Panc1 (cell line): ENCODE measurements at regions not wholly inside any gene's neighbourhood (a gene's known extent, or its start where the extent isn't known, plus 50 kb on each side); places are given as distances from the start of the nearest gene placed in this dataset.

ENCODE experiments used
- ATAC-seq: fragments of 200-7000 bp; cut with Tn5 transposase; 2 replicates; pipeline ENCODE4 v1.9.1; 2020; ENCODE audit warnings: mild to moderate bottlenecking, moderate library complexity
- BruUV-seq: library from RNA; stranded (reverse); fragments of 400-500 nt; replicated peaks from 2 replicates; lab custom pipeline; 2021; lab: Mats Ljungman, UMichigan
- CTCF ChIA-PET: fragments of 300-600 bp; sonication (Branson Sonifier 250); formaldehyde crosslinking; loops from one replicate; lab custom pipeline; 2022; ENCODE audit warnings: antibody characterized with exemption; lab: Charles Lee
- POLR2A ChIA-PET: fragments of 300-600 bp; sonication (Branson Sonifier 250); formaldehyde crosslinking; loops from one replicate; lab custom pipeline; 2022; ENCODE audit warnings: antibody characterized with exemption; lab: Charles Lee
- DNase-seq: peaks from one replicate; pipeline ENCODE4 v3.0.0-alpha.2; 2010; ENCODE audit warnings: low read depth, low spot score
- H3K27ac ChIP-seq: 2 replicates; pipeline ENCODE4 v1.5.1; 2011; ENCODE audit warnings: mild to moderate bottlenecking, low read length, inconsistent platforms
- H3K27me3 ChIP-seq: fragments of 200-500 bp; sonication (Bioruptor generic); 2 replicates; pipeline ENCODE4 v1.6.0; 2014; ENCODE audit warnings: low read length, inconsistent platforms; ENCODE audit not compliant: control insufficient read depth, insufficient read depth
- H3K36me3 ChIP-seq: fragments of 200-500 bp; sonication (Bioruptor generic); 2 replicates; pipeline ENCODE4 v1.5.1; 2014; ENCODE audit warnings: inconsistent platforms, mild to moderate bottlenecking, low read length, moderate library complexity; ENCODE audit not compliant: control insufficient read depth, insufficient read depth
- H3K4me1 ChIP-seq: 2 replicates; pipeline ENCODE4 v1.5.1; 2011; ENCODE audit warnings: inconsistent platforms, mild to moderate bottlenecking, low read length, moderate library complexity; ENCODE audit not compliant: control insufficient read depth, insufficient read depth
- H3K4me3 ChIP-seq, 2 experiments: 2 replicates each; pipeline ENCODE4 v1.5.1; 2011 to 2012; ENCODE audit warnings: low read depth in 2 of 2, low read length in 2 of 2, mild to moderate bottlenecking in 2 of 2, inconsistent platforms in 1 of 2, moderate library complexity in 1 of 2
- H3K9me3 ChIP-seq: fragments of 200-500 bp; sonication (Bioruptor generic); 2 replicates; pipeline ENCODE4 v1.5.1; 2014; ENCODE audit warnings: low read depth, mild to moderate bottlenecking, inconsistent platforms, low read length, moderate library complexity; ENCODE audit not compliant: control insufficient read depth, insufficient read depth
- POLR2AphosphoS5 ChIP-seq: IDR thresholded peaks from 2 replicates; pipeline ENCODE4 v1.6.1; 2012; ENCODE audit warnings: mild to moderate bottlenecking, low read depth, low read length, moderate library complexity
- REST ChIP-seq, 2 experiments: IDR thresholded peaks; 2 replicates each; pipeline ENCODE4 v1.6.1; 2011 to 2012; ENCODE audit warnings: low read depth in 2 of 2, control low read depth in 1 of 2, low read length in 1 of 2, mild to moderate bottlenecking in 1 of 2, moderate library complexity in 1 of 2; ENCODE audit not compliant: insufficient read depth in 1 of 2
- SIN3A ChIP-seq: IDR thresholded peaks from 2 replicates; pipeline ENCODE4 v1.6.1; 2012; ENCODE audit warnings: low read depth, mild to moderate bottlenecking, low read length, moderate library complexity, borderline replicate concordance; ENCODE audit not compliant: insufficient read depth
- TCF7L2 ChIP-seq: IDR thresholded peaks from 2 replicates; pipeline ENCODE4 v1.6.1; 2011; ENCODE audit warnings: mild to moderate bottlenecking, low read depth, low read length, inconsistent platforms
- in situ Hi-C: cut with HindIII; loops from 2 replicates; pipeline ENCODE4 v1.10.0; 2016; ENCODE audit warnings: low sequenced_read_pairs, low pct_unique_long_range_greater_than_20kb
- intact Hi-C: fragments of 100-400 bp; cut with micrococcal nuclease; formaldehyde crosslinking; loops from one replicate; pipeline ENCODE4 v1.10.0; 2022; ENCODE audit not compliant: unreplicated experiment
- TF ChIP-seq, protein P1 (sequence below): fragments of 450-650 bp; IDR thresholded peaks from 2 replicates; pipeline ENCODE4 v1.5.1; 2017; ENCODE audit warnings: mild to moderate bottlenecking

DNA sequence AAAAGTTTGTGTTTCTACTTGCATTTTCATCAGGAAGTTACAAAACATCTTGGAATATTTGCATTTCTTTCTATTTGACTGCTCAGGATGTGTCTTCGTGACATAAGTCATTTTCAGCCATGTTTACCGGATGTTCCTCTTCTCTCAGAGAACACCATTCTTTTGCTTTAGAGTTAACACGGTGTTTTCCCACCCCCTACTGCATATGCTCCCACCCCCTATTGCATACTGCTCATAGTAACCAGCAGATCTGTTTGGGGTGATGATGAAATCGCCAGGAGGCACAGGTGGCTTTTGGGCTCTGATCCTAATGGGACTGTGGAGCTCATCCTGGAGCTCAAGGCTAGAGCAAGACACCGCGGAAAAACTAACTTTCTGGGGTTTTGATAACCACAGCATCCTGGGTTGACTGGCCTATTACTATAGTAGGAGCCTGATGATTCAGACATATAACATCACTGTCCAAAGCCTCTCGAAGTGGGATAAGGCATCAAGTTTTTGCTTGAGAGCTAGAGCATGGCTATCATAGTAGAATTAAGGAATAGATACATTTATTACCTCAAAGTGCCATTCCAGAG, 65.1 kb upstream of the BET1 start:
- no TSS peak for BruUV-seq
- TF ChIP-seq REST (IDR thresholded peaks at IDR 0.05; ENCODE audit: insufficient read depth in 1 of 2, low read depth in 2 of 2, low read length in 1 of 2) (no peak), TCF7L2 (no peak), SIN3A (no peak), POLR2AphosphoS5 (no peak)
- TF ChIP-seq, protein P1, sequence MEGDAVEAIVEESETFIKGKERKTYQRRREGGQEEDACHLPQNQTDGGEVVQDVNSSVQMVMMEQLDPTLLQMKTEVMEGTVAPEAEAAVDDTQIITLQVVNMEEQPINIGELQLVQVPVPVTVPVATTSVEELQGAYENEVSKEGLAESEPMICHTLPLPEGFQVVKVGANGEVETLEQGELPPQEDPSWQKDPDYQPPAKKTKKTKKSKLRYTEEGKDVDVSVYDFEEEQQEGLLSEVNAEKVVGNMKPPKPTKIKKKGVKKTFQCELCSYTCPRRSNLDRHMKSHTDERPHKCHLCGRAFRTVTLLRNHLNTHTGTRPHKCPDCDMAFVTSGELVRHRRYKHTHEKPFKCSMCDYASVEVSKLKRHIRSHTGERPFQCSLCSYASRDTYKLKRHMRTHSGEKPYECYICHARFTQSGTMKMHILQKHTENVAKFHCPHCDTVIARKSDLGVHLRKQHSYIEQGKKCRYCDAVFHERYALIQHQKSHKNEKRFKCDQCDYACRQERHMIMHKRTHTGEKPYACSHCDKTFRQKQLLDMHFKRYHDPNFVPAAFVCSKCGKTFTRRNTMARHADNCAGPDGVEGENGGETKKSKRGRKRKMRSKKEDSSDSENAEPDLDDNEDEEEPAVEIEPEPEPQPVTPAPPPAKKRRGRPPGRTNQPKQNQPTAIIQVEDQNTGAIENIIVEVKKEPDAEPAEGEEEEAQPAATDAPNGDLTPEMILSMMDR: no peak
- ATAC-seq (no peak), DNase-seq (no peak)
- Histone ChIP-seq H3K4me3 (no peak overlapping the region), H3K4me1 (no peaks in the 10 kb centered on the region), H3K27me3 (no peaks in the 10 kb centered on the region; the same call in 1 of the 2 replicates), H3K9me3 (no peaks in the 10 kb centered on the region), H3K36me3 (no peaks in the 10 kb centered on the region), H3K27ac (no peak overlapping the region)
- ChIA-PET POLR2A (no interaction called here), CTCF (no interaction called here)
- in situ Hi-C loops (no loop called here), intact Hi-C loops (no loop called here)

DNA sequence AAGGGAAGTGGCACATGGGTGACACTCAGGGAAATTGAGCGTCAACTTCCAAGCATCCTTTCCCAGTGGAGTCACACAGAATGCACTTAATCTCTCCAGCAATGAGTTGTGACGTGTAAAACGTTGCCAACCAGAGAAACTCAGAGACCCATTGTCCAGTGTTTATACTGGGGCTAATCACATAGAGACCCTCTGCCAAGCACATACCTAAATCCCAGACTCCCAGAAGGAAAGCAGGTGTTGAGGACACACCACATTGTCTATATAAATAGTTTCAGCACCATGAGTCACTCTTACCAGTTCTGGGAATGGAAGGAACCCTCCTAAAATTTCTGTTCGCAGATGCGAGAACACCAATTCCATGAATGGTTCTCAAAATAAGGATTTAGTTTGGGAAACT, 76.4 kb upstream of the BET1 start:
- Histone ChIP-seq H3K36me3 (no peaks in the 10 kb centered on the region), H3K27me3 (no peaks in the 10 kb centered on the region; the same call in none of the 2 replicates), H3K27ac (no peak overlapping the region), H3K4me1 (no peaks in the 10 kb centered on the region), H3K9me3 (no peaks in the 10 kb centered on the region), H3K4me3 (no peak overlapping the region)
- no TSS peak for BruUV-seq
- TF ChIP-seq SIN3A: no peak
- TF ChIP-seq REST (IDR thresholded peaks at IDR 0.05; ENCODE audit: insufficient read depth in 1 of 2, low read depth in 2 of 2, low read length in 1 of 2): no peak
- no peak for TF ChIP-seq POLR2AphosphoS5
- intact Hi-C loops: loop anchor here (10.0 kb wide), 1 partner anchor 836 kb away; no protein-coding TSS in a partner anchor
- DNase-seq: no peak
- in situ Hi-C loops: no loop called here
- ChIA-PET CTCF (no interaction called here), POLR2A (no interaction called here)
- no peak for ATAC-seq
